ENCODE measurements at regions not wholly inside any gene's neighbourhood (a gene's known extent, or its start where the extent isn't known, plus 50 kb on each side); places are given as distances from the start of the nearest gene placed in this dataset.

DNA sequence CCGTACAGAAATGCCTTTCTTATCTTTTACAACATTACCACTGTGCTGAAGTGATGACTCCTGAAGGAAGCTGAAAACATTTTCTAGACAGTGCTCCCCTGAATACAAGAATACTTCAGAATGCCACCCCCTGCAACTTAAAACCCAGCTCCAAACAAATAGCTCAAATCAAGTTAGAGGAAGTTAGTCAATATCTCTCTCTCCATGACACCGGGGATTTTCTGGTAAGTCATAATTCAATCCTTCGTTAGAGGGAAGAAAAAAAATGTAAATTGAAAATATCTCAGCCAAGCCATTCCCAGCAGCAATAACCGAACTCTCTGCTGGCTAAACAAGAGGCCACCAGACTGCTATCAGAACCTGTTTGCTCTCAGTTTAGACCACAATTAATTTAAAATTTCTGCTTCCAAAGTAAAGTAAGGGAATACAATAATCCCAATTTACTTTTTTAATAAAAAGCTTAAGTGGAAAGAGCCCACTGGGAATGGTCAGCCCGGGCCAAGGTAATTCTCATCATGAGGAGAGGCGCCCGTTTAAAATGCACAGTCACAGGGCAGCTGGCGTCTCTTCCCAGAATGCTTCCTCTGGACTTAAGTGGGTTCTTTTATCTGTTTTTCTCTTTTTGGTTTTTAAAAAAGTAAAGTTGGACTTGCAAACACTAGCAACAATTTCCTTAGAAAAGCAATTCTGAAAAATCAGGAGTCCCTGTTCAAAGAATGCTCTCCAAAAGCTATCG, 710.1 kb upstream of the STXBP6 start:
- Histone ChIP-seq H3K9ac (ENCODE audit: insufficient read length, low read depth) (no peak overlapping the region), H3K4me3 (ENCODE audit: insufficient read length, low read depth) (no peak overlapping the region), H3K36me3 (ENCODE audit: insufficient read depth, insufficient read length, low read length) (no peaks in the 10 kb centered on the region), H3K9me3 (ENCODE audit: insufficient read depth, low read length) (no peaks in the 10 kb centered on the region), H3K4me1 (ENCODE audit: insufficient read depth, insufficient read length) (no peaks in the 10 kb centered on the region), H3K27me3 (ENCODE audit: insufficient read depth, insufficient read length) (no peaks in the 10 kb centered on the region)
- no peak for DNase-seq (ENCODE audit: low read depth, low spot score)
- TF ChIP-seq ZNF274 (IDR thresholded peaks at IDR 0.05; ENCODE audit: low read depth, low read length) (no peak), YY1 (IDR thresholded peaks at IDR 0.05; ENCODE audit: insufficient read depth, insufficient read length) (no peak), SUZ12 (IDR thresholded peaks at IDR 0.05; ENCODE audit: extremely low read depth, insufficient read depth, insufficient read length) (no peak)

DNA sequence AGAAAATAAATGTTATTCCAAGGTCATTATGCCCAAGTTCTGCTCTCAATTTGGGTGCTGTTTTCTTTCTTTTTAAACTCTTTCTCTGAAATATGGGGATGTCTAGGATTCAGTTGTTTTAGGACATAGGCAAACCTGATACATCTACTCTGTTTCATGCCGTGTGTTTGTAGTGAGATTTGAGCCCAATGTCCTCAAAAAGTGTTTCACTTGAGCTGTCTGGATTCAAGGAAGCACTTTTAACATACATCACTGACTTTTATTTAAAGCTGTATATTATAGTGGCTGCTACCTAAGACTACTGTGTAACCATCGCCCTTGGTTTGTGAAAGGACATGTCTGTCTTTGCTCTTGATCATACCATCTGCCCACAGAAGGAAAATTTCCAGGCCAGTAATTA, 709.3 kb upstream of the STXBP6 start:
- no peak overlapping the region for H3K9ac ChIP-seq (ENCODE audit: insufficient read length, low read depth)
- TF ChIP-seq ZNF274 (IDR thresholded peaks at IDR 0.05; ENCODE audit: low read depth, low read length) (no peak), YY1 (IDR thresholded peaks at IDR 0.05; ENCODE audit: insufficient read depth, insufficient read length) (no peak), SUZ12 (IDR thresholded peaks at IDR 0.05; ENCODE audit: extremely low read depth, insufficient read depth, insufficient read length) (no peak)

DNA sequence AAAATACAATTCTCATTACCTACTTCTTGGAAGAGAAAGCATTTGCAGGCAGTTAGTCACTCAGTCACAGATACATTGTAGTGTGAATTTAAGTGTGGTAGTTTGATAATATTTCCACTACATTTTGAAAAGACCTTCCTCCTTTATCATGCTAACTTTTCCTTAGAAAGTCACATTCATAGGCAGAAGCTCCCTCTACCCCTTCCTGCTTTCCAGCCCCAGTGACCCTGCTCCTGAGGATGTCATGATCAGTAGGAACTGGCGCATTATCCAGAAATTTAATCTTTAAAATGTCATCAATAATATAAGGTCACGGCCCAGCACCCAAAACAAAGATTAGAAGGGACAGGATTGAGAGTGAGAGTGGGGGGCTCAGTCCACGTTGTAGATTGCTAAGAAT, 707.4 kb upstream of the STXBP6 start:
- no peak overlapping the region for H3K9ac ChIP-seq (ENCODE audit: insufficient read length, low read depth)
- no peaks in the 10 kb centered on the region for H3K27me3 ChIP-seq (ENCODE audit: insufficient read depth, insufficient read length)
- no peak for DNase-seq (ENCODE audit: low read depth, low spot score)
- H3K4me1 ChIP-seq (ENCODE audit: insufficient read depth, insufficient read length) = no peaks in the 10 kb centered on the region
- TF ChIP-seq SUZ12 (IDR thresholded peaks at IDR 0.05; ENCODE audit: extremely low read depth, insufficient read depth, insufficient read length) = no peak
- no peak for TF ChIP-seq ZNF274 (IDR thresholded peaks at IDR 0.05; ENCODE audit: low read depth, low read length)
- no peak for TF ChIP-seq YY1 (IDR thresholded peaks at IDR 0.05; ENCODE audit: insufficient read depth, insufficient read length)
- no peak overlapping the region for H3K4me3 ChIP-seq (ENCODE audit: insufficient read length, low read depth)
- H3K9me3 ChIP-seq (ENCODE audit: insufficient read depth, low read length) = no peaks in the 10 kb centered on the region
- no peaks in the 10 kb centered on the region for H3K36me3 ChIP-seq (ENCODE audit: insufficient read depth, insufficient read length, low read length)

More for the DNA sequence above, 709.3 kb upstream of the STXBP6 start:
- Histone ChIP-seq H3K36me3 (ENCODE audit: insufficient read depth, insufficient read length, low read length) (no peaks in the 10 kb centered on the region), H3K9me3 (ENCODE audit: insufficient read depth, low read length) (no peaks in the 10 kb centered on the region), H3K27me3 (ENCODE audit: insufficient read depth, insufficient read length) (no peaks in the 10 kb centered on the region), H3K4me1 (ENCODE audit: insufficient read depth, insufficient read length) (no peaks in the 10 kb centered on the region), H3K4me3 (ENCODE audit: insufficient read length, low read depth) (no peak overlapping the region)
- no peak for DNase-seq (ENCODE audit: low read depth, low spot score)

DNA sequence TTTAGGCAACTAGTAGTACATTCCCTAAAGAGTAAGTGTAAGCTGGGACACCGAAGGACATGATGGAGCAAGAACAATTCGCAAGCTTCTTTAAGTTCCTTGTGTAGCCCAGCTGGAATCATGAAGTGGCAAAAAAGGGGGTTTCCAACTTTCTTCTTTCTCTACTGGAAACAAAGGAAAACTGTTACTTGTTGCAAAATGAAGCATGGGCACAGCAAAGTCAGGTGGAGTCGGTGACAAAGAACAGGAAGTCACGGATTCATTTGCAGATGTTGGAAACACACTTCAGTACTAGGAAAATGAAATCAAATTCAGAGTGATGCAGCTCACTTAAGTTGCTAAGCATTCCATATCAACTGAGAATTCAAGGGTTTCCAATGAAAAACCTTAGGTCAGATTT, 706.9 kb upstream of the STXBP6 start:
- peak; percentile 8 for DNase-seq (ENCODE audit: low read depth, low spot score)
- Histone ChIP-seq H3K4me3 (ENCODE audit: insufficient read length, low read depth) (no peak overlapping the region), H3K36me3 (ENCODE audit: insufficient read depth, insufficient read length, low read length) (no peaks in the 10 kb centered on the region), H3K9ac (ENCODE audit: insufficient read length, low read depth) (no peak overlapping the region), H3K4me1 (ENCODE audit: insufficient read depth, insufficient read length) (no peaks in the 10 kb centered on the region), H3K27me3 (ENCODE audit: insufficient read depth, insufficient read length) (no peaks in the 10 kb centered on the region), H3K9me3 (ENCODE audit: insufficient read depth, low read length) (no peaks in the 10 kb centered on the region)
- no peak for TF ChIP-seq SUZ12 (IDR thresholded peaks at IDR 0.05; ENCODE audit: extremely low read depth, insufficient read depth, insufficient read length)
- no peak for TF ChIP-seq ZNF274 (IDR thresholded peaks at IDR 0.05; ENCODE audit: low read depth, low read length)

DNA sequence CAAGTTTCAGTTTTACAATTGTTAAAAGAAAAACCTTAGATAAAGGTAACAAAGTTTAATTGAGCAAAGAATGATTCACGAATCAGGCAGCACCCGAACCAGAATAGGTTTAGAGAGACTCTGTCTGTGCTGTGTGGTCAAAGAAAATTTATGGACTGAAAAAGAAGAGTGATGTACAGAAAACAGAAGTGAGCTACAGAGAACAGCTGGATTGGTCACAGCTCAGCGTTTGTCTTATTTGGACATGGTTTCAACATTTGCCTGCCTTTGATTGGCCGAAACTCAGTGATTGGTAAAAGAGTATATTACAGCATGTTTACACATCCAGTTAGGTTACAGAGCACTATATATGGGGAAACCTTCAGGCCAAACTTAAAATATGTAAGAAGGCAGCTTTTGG, 703.2 kb upstream of the STXBP6 start:
- Histone ChIP-seq H3K4me3 (ENCODE audit: insufficient read length, low read depth) (no peak overlapping the region), H3K4me1 (ENCODE audit: insufficient read depth, insufficient read length) (no peaks in the 10 kb centered on the region), H3K36me3 (ENCODE audit: insufficient read depth, insufficient read length, low read length) (no peaks in the 10 kb centered on the region), H3K9ac (ENCODE audit: insufficient read length, low read depth) (no peak overlapping the region), H3K9me3 (ENCODE audit: insufficient read depth, low read length) (no peaks in the 10 kb centered on the region), H3K27me3 (ENCODE audit: insufficient read depth, insufficient read length) (no peaks in the 10 kb centered on the region)
- DNase-seq (ENCODE audit: low read depth, low spot score) = no peak
- TF ChIP-seq ZNF274 (IDR thresholded peaks at IDR 0.05; ENCODE audit: low read depth, low read length) (no peak), SUZ12 (IDR thresholded peaks at IDR 0.05; ENCODE audit: extremely low read depth, insufficient read depth, insufficient read length) (no peak), YY1 (IDR thresholded peaks at IDR 0.05; ENCODE audit: insufficient read depth, insufficient read length) (no peak)

DNA sequence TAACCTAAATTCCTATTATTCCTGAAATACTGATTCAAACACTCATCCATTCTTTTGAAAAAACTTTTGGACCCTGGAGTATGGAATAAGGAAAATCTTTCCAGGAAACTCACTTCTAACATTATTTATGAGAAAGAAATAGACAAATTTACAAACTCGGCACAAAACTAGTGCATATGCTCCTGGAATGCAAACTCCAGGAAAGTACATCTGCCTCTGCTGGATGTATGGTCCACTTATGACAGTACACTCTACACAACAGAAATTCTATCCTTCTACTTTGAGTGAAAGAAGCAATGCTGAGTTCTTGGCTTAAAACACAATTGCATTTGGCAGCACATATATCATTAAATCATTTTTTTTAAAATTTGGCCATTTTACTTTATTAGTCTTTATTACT, 700.5 kb upstream of the STXBP6 start:
- H3K4me1 ChIP-seq (ENCODE audit: insufficient read depth, insufficient read length) = no peaks in the 10 kb centered on the region
- no peaks in the 10 kb centered on the region for H3K27me3 ChIP-seq (ENCODE audit: insufficient read depth, insufficient read length)
- TF ChIP-seq YY1 (IDR thresholded peaks at IDR 0.05; ENCODE audit: insufficient read depth, insufficient read length) (no peak), SUZ12 (IDR thresholded peaks at IDR 0.05; ENCODE audit: extremely low read depth, insufficient read depth, insufficient read length) (no peak), ZNF274 (IDR thresholded peaks at IDR 0.05; ENCODE audit: low read depth, low read length) (no peak)
- no peak overlapping the region for H3K9ac ChIP-seq (ENCODE audit: insufficient read length, low read depth)
- no peak for DNase-seq (ENCODE audit: low read depth, low spot score)
- no peaks in the 10 kb centered on the region for H3K36me3 ChIP-seq (ENCODE audit: insufficient read depth, insufficient read length, low read length)
- H3K4me3 ChIP-seq (ENCODE audit: insufficient read length, low read depth) = no peak overlapping the region
- no peaks in the 10 kb centered on the region for H3K9me3 ChIP-seq (ENCODE audit: insufficient read depth, low read length)
